Neural progenitor cell (in vitro differentiated cells): ENCODE measurements at regions not wholly inside any gene's neighbourhood (a gene's known extent, or its start where the extent isn't known, plus 50 kb on each side); places are given as distances from the start of the nearest gene placed in this dataset.

ENCODE experiments used
- DNase-seq: peaks from one replicate; pipeline ENCODE4 v3.0.0-alpha.2; 2016; ENCODE audit warnings: low spot score
- H2AFZ ChIP-seq: fragments of 200-600 bp; sonication (generic); replicated peaks from 2 replicates; pipeline ENCODE4 v1.6.1; 2016; ENCODE audit warnings: antibody characterized with exemption
- H3F3A ChIP-seq: fragments of 200-600 bp; sonication (generic); 2 replicates; pipeline ENCODE4 v1.6.1; 2016; ENCODE audit warnings: antibody characterized with exemption, low read depth
- H3K27ac ChIP-seq: fragments of 200-600 bp; sonication (generic); 2 replicates; pipeline ENCODE4 v1.5.1; 2016; ENCODE audit warnings: mild to moderate bottlenecking
- H3K27me3 ChIP-seq: fragments of 200-600 bp; sonication (generic); 2 replicates; pipeline ENCODE4 v1.6.1; 2016; ENCODE audit warnings: mild to moderate bottlenecking, moderate library complexity
- H3K36me3 ChIP-seq: fragments of 200-600 bp; sonication (generic); 2 replicates; pipeline ENCODE4 v1.5.1; 2016
- H3K4me1 ChIP-seq: fragments of 200-600 bp; sonication (generic); 2 replicates; pipeline ENCODE4 v1.6.1; 2016; ENCODE audit warnings: mixed run types
- H3K4me2 ChIP-seq: fragments of 200-600 bp; sonication (generic); 2 replicates; pipeline ENCODE4 v1.6.1; 2016
- H3K4me3 ChIP-seq: fragments of 200-600 bp; sonication (generic); 2 replicates; pipeline ENCODE4 v1.5.1; 2016
- H3K79me2 ChIP-seq: fragments of 200-600 bp; sonication (generic); 2 replicates; pipeline ENCODE4 v1.6.1; 2016; ENCODE audit warnings: low read depth
- H3K9ac ChIP-seq: fragments of 200-600 bp; sonication (generic); 2 replicates; pipeline ENCODE4 v1.6.1; 2016
- H3K9me3 ChIP-seq: fragments of 200-600 bp; sonication (generic); 2 replicates; pipeline ENCODE4 v1.5.1; 2016; ENCODE audit warnings: low read depth
- H4K20me1 ChIP-seq: fragments of 200-600 bp; sonication (generic); 2 replicates; pipeline ENCODE4 v1.6.1; 2016; ENCODE audit warnings: low read depth
- H3K27ac Mint-ChIP-seq: 3 replicates; pipeline ENCODE4 v1.8.0; 2021; ENCODE audit warnings: mixed read lengths
- H3K27me3 Mint-ChIP-seq: 2 replicates; pipeline ENCODE4 v1.8.0; 2022; ENCODE audit warnings: low read depth, mild to moderate bottlenecking, inconsistent platforms, moderate library complexity, mixed read lengths; ENCODE audit not compliant: insufficient read depth
- H3K36me3 Mint-ChIP-seq: 3 replicates; pipeline ENCODE4 v1.8.0; 2021; ENCODE audit warnings: mixed read lengths
- H3K4me1 Mint-ChIP-seq: 3 replicates; pipeline ENCODE4 v1.8.0; 2021; ENCODE audit warnings: mixed read lengths
- H3K4me3 Mint-ChIP-seq: 3 replicates; pipeline ENCODE4 v1.8.0; 2021; ENCODE audit warnings: mild to moderate bottlenecking, moderate library complexity, mixed read lengths
- H3K9me3 Mint-ChIP-seq: 3 replicates; pipeline ENCODE4 v1.8.0; 2020; ENCODE audit warnings: mixed read lengths
- CTCF ChIP-seq: fragments of 200-600 bp; sonication (generic); IDR thresholded peaks from 2 replicates; pipeline ENCODE4 v1.5.1; 2017; ENCODE audit warnings: antibody characterized with exemption, mild to moderate bottlenecking
- EZH2 ChIP-seq: fragments of 200-600 bp; sonication (generic); IDR thresholded peaks from 2 replicates; pipeline ENCODE4 v1.6.1; 2017; ENCODE audit warnings: antibody characterized with exemption, mild to moderate bottlenecking, moderate library complexity
- EZH2phosphoT487 ChIP-seq: fragments of 200-600 bp; sonication (generic); IDR thresholded peaks from 2 replicates; pipeline ENCODE4 v1.6.1; 2017; ENCODE audit warnings: antibody characterized with exemption

DNA sequence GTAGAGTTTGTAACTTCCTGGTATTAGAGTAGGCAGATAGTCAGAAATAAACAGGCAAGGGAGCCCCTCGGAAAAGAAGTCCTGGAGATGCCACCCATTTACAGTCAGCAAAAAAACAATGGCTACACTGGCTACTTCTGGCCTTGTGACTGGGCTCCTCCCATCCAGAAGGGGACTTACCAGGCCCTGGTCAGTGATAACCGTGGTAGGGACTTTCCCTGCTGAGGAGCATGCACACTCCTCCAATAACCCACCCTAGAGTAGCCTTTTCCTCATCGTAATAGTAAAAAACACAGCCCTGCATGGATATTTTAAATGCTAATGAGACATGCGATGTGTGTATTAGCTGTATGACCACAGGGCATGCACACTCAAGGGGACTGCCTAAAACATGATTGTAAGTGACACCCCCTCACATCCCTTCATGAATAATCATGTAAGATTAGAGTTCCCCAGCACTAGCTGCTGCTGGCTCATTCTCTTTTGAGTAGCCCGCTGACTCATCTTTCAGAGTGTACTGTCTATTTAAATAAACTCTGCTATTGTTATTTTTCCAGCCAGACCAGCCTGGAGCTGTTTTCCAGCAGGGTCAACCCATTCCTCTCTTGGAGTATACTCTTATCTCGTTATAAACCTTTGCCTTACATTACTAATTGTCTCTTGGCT, 413.8 kb upstream of the TMTC1 start:
- TF ChIP-seq CTCF, result no peak
- TF ChIP-seq EZH2phosphoT487, result no peak
- no peak for TF ChIP-seq EZH2
- no peak overlapping the region for H3K4me3 Mint-ChIP-seq
- H3K9me3 ChIP-seq, result no peaks in the 10 kb centered on the region
- H3K27ac Mint-ChIP-seq, result no peak overlapping the region
- no peak overlapping the region for H3K4me3 ChIP-seq
- peaks cover 4% of the 10 kb centered on the region for H3K4me1 Mint-ChIP-seq
- H4K20me1 ChIP-seq, result no peaks in the 10 kb centered on the region
- no peak for DNase-seq
- H3K27ac ChIP-seq, result no peak overlapping the region
- no peaks in the 10 kb centered on the region for H3F3A ChIP-seq
- H2AFZ ChIP-seq, result no peak overlapping the region
- no peaks in the 10 kb centered on the region for H3K4me1 ChIP-seq
- H3K9ac ChIP-seq, result no peak overlapping the region
- no peaks in the 10 kb centered on the region for H3K9me3 Mint-ChIP-seq
- no peaks in the 10 kb centered on the region for H3K36me3 ChIP-seq
- peaks cover 11% of the 10 kb centered on the region for H3K27me3 Mint-ChIP-seq
- no peak overlapping the region for H3K4me2 ChIP-seq
- no peaks in the 10 kb centered on the region for H3K79me2 ChIP-seq
- no peaks in the 10 kb centered on the region for H3K36me3 Mint-ChIP-seq
- no peaks in the 10 kb centered on the region for H3K27me3 ChIP-seq

- H3K27me3 Mint-ChIP-seq, result no peaks in the 10 kb centered on the region
- no peak overlapping the region for H3K27ac ChIP-seq
These were observed 408.1 kb upstream of the TMTC1 start for GRCh38 chr12:30191696-30192455.

DNA sequence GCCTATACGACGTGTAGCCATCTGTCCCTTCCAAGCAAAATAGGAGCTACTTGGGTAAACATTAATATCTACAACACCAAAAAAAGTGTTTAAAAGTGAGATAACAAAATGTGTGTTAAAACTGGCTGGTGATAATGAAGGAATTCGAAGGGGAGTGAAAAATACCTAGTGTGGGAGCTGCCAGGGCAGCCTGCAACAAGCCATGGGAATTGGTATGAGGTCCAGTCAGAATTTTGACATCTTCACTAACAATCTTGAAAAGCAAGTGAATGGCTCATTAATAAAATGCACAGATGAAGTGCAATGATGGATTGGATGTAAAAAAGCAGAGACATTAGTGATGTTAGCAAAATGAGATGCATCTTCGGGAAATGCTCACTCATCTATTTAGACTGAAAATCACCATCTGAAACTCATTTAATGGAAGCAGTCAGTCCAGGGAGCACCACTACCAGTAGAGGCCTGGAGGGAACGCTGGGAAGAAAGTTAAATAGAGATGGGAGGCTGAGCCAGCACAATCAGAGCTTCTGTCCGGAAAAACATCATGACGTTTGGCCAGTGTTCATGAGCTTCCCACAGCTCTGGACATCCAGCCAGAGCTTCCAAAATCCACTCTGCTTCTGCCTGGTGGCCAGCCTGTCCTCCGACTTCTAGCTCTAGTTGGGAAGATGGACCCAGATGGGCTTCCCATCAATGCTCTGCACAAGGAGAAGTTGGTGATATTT, 405.0 kb upstream of the TMTC1 start:
- no peak for TF ChIP-seq EZH2
- no peak for TF ChIP-seq CTCF
- no peak for TF ChIP-seq EZH2phosphoT487
- Histone ChIP-seq H3K9me3 (no peaks in the 10 kb centered on the region), H3K27me3 (no peaks in the 10 kb centered on the region), H4K20me1 (no peaks in the 10 kb centered on the region), H3K79me2 (no peaks in the 10 kb centered on the region), H3K4me3 (no peak overlapping the region), H3K4me2 (no peak overlapping the region), H3F3A (no peaks in the 10 kb centered on the region), H3K9ac (no peak overlapping the region), H2AFZ (no peak overlapping the region), H3K36me3 (no peaks in the 10 kb centered on the region), H3K27ac (no peak overlapping the region), H3K4me1 (peaks cover 5% of the 10 kb centered on the region)
- Mint-ChIP-seq H3K36me3 (no peaks in the 10 kb centered on the region), H3K27ac (no peak overlapping the region), H3K27me3 (no peaks in the 10 kb centered on the region), H3K9me3 (no peaks in the 10 kb centered on the region), H3K4me3 (no peak overlapping the region), H3K4me1 (no peaks in the 10 kb centered on the region)
- no peak for DNase-seq

More at GRCh38 chr12:30191696-30192455, 408.1 kb upstream of the TMTC1 start:
- Histone ChIP-seq H3K27me3 (no peaks in the 10 kb centered on the region), H3K4me3 (no peak overlapping the region), H3K4me2 (no peak overlapping the region), H4K20me1 (no peaks in the 10 kb centered on the region), H3K4me1 (peaks cover 5% of the 10 kb centered on the region), H3K9me3 (no peaks in the 10 kb centered on the region), H3F3A (no peaks in the 10 kb centered on the region), H2AFZ (no peak overlapping the region), H3K9ac (no peak overlapping the region), H3K36me3 (no peaks in the 10 kb centered on the region), H3K79me2 (no peaks in the 10 kb centered on the region)
- TF ChIP-seq CTCF, result no peak
- no peak overlapping the region for H3K4me3 Mint-ChIP-seq
- H3K9me3 Mint-ChIP-seq, result no peaks in the 10 kb centered on the region
- no peaks in the 10 kb centered on the region for H3K36me3 Mint-ChIP-seq
- no peaks in the 10 kb centered on the region for H3K4me1 Mint-ChIP-seq
- no peak for DNase-seq
- no peak overlapping the region for H3K27ac Mint-ChIP-seq
